Prostate gland (tissue), 2 donors: ENCODE measurements at regions not wholly inside any gene's neighbourhood (a gene's known extent, or its start where the extent isn't known, plus 50 kb on each side); places are given as distances from the start of the nearest gene placed in this dataset.

Experiments
- DNase-seq: peaks from one replicate; pipeline ENCODE4 v3.0.0-alpha.2; 2019; ENCODE audit warnings: low spot score
- H3K27ac ChIP-seq, 2 donors: fragments of 200-600 bp; sonication (generic); 2 replicates each; pipeline ENCODE4 v1.5.1; 2017 to 2019
- H3K27me3 ChIP-seq: fragments of 200-600 bp; sonication (generic); replicated peaks from 2 replicates; pipeline ENCODE4 v1.5.1; 2019; ENCODE audit not compliant: insufficient read depth
- H3K36me3 ChIP-seq, 2 donors: fragments of 200-600 bp; sonication (generic); 1 replicate in 1 of 2; 2 replicates in 1 of 2; pipeline versions ENCODE4 v1.5.1 to v1.8.1; 2017 to 2019
- H3K4me1 ChIP-seq: fragments of 200-600 bp; sonication (generic); replicated peaks from 2 replicates; pipeline ENCODE4 v1.5.1; 2019
- H3K4me3 ChIP-seq, 2 donors: fragments of 200-600 bp; sonication (generic); 2 replicates each; pipeline ENCODE4 v1.5.1; 2017 to 2019
- H3K9me3 ChIP-seq: fragments of 200-600 bp; sonication (generic); 2 replicates; pipeline ENCODE4 v1.5.1; 2017
- CTCF ChIP-seq, 4 experiments: fragments of 200-600 bp in 2 of 4; fragments of 450-650 bp in 2 of 4; sonication (generic) in 2 of 4; IDR thresholded peaks; 1 replicate in 3 of 4; 2 replicates in 1 of 4; pipeline ENCODE4 v1.5.1; 2016 to 2019; ENCODE audit warnings: antibody characterized with exemption in 4 of 4, mild to moderate bottlenecking in 2 of 4, moderate library complexity in 2 of 4
- POLR2A ChIP-seq: fragments of 450-650 bp; IDR thresholded peaks from one replicate; pipeline ENCODE4 v1.6.1; 2016; ENCODE audit warnings: antibody characterized with exemption, mild to moderate bottlenecking
- POLR2AphosphoS5 ChIP-seq: sonication (generic); formaldehyde crosslinking; IDR thresholded peaks from one replicate; pipeline ENCODE4 v1.6.1; 2017; ENCODE audit warnings: antibody characterized with exemption
- WGBS: methylation state at CpG from one replicate; pipeline ENCODE4 v1.1.5; 2018; 5-methylcytosine and 5-hydroxymethylcytosine counted together
- intact Hi-C: fragments of 100-400 bp; cut with DNase I; formaldehyde crosslinking; loops from one replicate; pipeline ENCODE4 v1.14.2; 2022

- intact Hi-C loops, result loop anchor here (1.0 to 10.0 kb wide), 6 partner anchors 23 to 217 kb away; partner anchors contain the start of gene CHD2
- no peaks in the 10 kb centered on the region for H3K9me3 ChIP-seq
- peak; percentile 50 for DNase-seq
- no peaks in the 10 kb centered on the region for H3K27me3 ChIP-seq
- H3K36me3 ChIP-seq, result no peaks in the 10 kb centered on the region
- 7% methylated on average over 12 of the region's 12 CpGs for WGBS
- H3K27ac ChIP-seq, result peak overlapping the region; percentile 98 to 99
- TF ChIP-seq POLR2AphosphoS5 (no peak), CTCF (IDR thresholded peaks at IDR 0.05) (no peak), POLR2A (no peak)
- no peaks in the 10 kb centered on the region for H3K4me1 ChIP-seq
- peak overlapping the region; percentile 34 to 48 for H3K4me3 ChIP-seq
These were observed 90.2 kb upstream of the CHD2 start for GRCh38 chr15:92809880-92810361.

- peak; percentile 79 for DNase-seq
- Histone ChIP-seq H3K27me3 (no peaks in the 10 kb centered on the region), H3K36me3 (no peaks in the 10 kb centered on the region), H3K4me3 (peak overlapping the region; percentile 24 to 48), H3K9me3 (no peaks in the 10 kb centered on the region), H3K27ac (peak overlapping the region; percentile 98 to 99), H3K4me1 (no peaks in the 10 kb centered on the region)
- 5% methylated on average over 10 of the region's 10 CpGs for WGBS
- intact Hi-C loops, result no loop called here
- TF ChIP-seq POLR2A, result peak; percentile 70
- TF ChIP-seq CTCF (IDR thresholded peaks at IDR 0.05), result no peak
- TF ChIP-seq POLR2AphosphoS5, result peak; percentile 86
These were observed 89.5 kb upstream of the CHD2 start for GRCh38 chr15:92810418-92811138.

DNA sequence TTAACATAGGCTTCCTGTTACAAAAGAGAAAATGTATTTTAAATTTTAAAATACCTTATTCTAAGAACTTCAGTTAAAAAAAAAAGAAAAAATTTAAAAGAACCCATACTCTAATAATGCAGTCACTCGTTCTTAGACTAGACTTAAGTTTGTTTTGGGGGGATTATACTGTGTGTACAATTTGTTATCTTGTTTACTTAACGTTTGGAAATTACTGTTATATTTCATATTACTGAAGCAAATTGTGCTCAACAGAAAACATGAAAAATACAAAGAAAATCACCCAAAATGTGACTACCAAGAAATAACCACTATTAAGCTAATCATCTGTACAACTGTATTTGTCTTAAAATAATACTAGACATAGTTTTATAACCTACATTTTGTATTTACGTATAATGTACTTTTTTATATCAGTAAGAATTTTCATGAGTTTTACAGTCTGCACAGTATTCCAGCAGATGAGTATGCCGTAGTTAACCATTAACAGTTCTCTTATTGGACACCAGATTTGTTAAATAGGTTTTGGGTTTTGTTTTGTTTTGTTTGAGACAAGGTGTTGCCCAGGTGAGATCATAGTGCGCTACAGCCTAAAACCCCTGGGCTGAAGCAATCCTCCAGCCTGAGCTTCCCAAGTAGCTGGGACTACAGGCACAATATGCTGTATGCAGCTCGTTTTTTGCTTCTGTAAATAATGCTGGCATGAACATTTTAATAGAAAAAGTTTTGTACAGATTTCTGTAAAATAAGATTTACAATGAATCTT lies 88.8 kb upstream of the CHD2 start:
- peak; percentile 41 for DNase-seq
- no peaks in the 10 kb centered on the region for H3K9me3 ChIP-seq
- no peaks in the 10 kb centered on the region for H3K27me3 ChIP-seq
- H3K36me3 ChIP-seq, result no peaks in the 10 kb centered on the region
- TF ChIP-seq POLR2AphosphoS5 (peak; percentile 33), CTCF (IDR thresholded peaks at IDR 0.05) (no peak), POLR2A (no peak)
- WGBS, result 18% methylated on average over 6 of the region's 6 CpGs
- H3K27ac ChIP-seq, result peak overlapping the region; percentile 98 to 99
- H3K4me3 ChIP-seq, result peak overlapping the region; percentile 24 to 48
- intact Hi-C loops, result no loop called here
- H3K4me1 ChIP-seq, result no peaks in the 10 kb centered on the region

DNA sequence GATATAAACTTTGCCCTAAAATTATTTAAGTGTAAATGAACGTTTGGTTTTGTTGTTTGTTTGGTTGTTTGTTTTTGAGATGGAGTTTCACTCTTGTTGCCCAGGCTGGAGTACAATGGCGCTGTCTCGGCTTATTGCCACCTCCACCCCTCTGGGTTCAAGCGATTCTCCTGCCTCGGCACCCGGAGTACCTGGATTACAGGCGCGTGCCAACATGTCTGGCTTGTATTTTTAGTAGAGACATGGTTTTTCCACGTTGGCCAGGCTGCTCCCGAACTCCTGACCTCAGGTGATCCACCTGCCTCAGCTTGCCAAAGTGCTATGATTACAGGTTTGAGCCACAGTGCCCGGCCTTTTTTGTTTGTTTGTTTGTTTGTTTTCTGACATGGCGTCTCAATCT lies 87.9 kb upstream of the CHD2 start:
- WGBS, result 45% methylated on average over 12 of the region's 12 CpGs
- intact Hi-C loops, result no loop called here
- Histone ChIP-seq H3K27me3 (no peaks in the 10 kb centered on the region), H3K27ac (peak overlapping the region; percentile 98 to 99), H3K9me3 (no peaks in the 10 kb centered on the region), H3K4me3 (peak overlapping the region in 1 of 2 donors; percentile 48), H3K4me1 (no peaks in the 10 kb centered on the region), H3K36me3 (no peaks in the 10 kb centered on the region)
- TF ChIP-seq POLR2AphosphoS5, result no peak
- TF ChIP-seq POLR2A, result no peak
- no peak for TF ChIP-seq CTCF (IDR thresholded peaks at IDR 0.05)
- no peak for DNase-seq
